Neural crest cell (in vitro differentiated cells): ENCODE measurements at regions not wholly inside any gene's neighbourhood (a gene's known extent, or its start where the extent isn't known, plus 50 kb on each side); places are given as distances from the start of the nearest gene placed in this dataset.
"Not testable (repeated sequence)": the region's sequence is repeated elsewhere in the genome, so short reads cannot be mapped to it uniquely, and the experiment has no call there.

Experiments
- DNase-seq: peaks from one replicate; pipeline ENCODE4 v3.0.0; 2021; ENCODE audit warnings: low read depth, mixed read lengths, low spot score
- H3K27ac Mint-ChIP-seq: one replicate; pipeline ENCODE4 v1.8.0; 2021; ENCODE audit warnings: mild to moderate bottlenecking, mixed read lengths; ENCODE audit not compliant: unreplicated experiment
- H3K27me3 Mint-ChIP-seq: 2 replicates; pipeline ENCODE4 v1.8.0; 2021; ENCODE audit warnings: low read depth, mild to moderate bottlenecking, mixed read lengths
- H3K36me3 Mint-ChIP-seq: 2 replicates; pipeline ENCODE4 v1.8.0; 2021; ENCODE audit warnings: low read depth, mild to moderate bottlenecking, mixed read lengths
- H3K4me1 Mint-ChIP-seq: 2 replicates; pipeline ENCODE4 v1.8.0; 2021; ENCODE audit warnings: mixed read lengths
- H3K4me3 Mint-ChIP-seq: one replicate; pipeline ENCODE4 v1.8.0; 2021; ENCODE audit warnings: mild to moderate bottlenecking, mixed read lengths
- H3K9me3 Mint-ChIP-seq: 2 replicates; pipeline ENCODE4 v1.8.0; 2021; ENCODE audit warnings: mixed read lengths
- TF ChIP-seq, protein P1 (sequence below): fragments of 200-600 bp; sonication (generic); conservative IDR thresholded peaks from 2 replicates; pipeline ENCODE4 v1.5.0; 2021; ENCODE audit warnings: antibody characterized with exemption, mild to moderate bottlenecking

DNA sequence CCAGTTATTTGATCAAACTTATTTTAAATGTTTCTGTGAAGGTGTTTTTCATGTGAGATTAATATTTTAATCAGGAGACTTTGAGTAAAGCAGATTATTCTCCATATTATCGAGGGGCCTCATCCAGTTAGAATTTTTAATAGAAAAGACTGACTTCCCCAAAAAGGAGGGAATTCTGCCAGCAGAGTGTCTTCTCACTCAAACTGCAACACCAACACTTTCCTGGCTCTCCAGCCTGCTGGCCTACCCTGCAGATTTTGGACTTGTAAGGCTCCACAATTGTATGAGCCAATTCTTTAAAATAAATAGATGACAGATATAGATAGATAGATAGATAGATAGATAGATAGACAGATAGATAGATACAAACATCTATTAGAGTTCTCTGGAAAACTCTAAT, 155.7 kb downstream of the SEC23A start:
- Mint-ChIP-seq H3K36me3 (no peaks in the 10 kb centered on the region), H3K4me1 (no peaks in the 10 kb centered on the region), H3K27ac (no peak overlapping the region), H3K9me3 (peaks cover 2% of the 10 kb centered on the region), H3K27me3 (no peaks in the 10 kb centered on the region), H3K4me3 (no peak overlapping the region)
- TF ChIP-seq, protein P1, sequence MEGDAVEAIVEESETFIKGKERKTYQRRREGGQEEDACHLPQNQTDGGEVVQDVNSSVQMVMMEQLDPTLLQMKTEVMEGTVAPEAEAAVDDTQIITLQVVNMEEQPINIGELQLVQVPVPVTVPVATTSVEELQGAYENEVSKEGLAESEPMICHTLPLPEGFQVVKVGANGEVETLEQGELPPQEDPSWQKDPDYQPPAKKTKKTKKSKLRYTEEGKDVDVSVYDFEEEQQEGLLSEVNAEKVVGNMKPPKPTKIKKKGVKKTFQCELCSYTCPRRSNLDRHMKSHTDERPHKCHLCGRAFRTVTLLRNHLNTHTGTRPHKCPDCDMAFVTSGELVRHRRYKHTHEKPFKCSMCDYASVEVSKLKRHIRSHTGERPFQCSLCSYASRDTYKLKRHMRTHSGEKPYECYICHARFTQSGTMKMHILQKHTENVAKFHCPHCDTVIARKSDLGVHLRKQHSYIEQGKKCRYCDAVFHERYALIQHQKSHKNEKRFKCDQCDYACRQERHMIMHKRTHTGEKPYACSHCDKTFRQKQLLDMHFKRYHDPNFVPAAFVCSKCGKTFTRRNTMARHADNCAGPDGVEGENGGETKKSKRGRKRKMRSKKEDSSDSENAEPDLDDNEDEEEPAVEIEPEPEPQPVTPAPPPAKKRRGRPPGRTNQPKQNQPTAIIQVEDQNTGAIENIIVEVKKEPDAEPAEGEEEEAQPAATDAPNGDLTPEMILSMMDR = no peak
- no peak for DNase-seq

- no peaks in the 10 kb centered on the region for H3K27me3 Mint-ChIP-seq
- H3K4me1 Mint-ChIP-seq = no peaks in the 10 kb centered on the region
- TF ChIP-seq, protein P1 = no peak
- H3K27ac Mint-ChIP-seq = no peak overlapping the region
- H3K9me3 Mint-ChIP-seq = peaks cover 4% of the 10 kb centered on the region
- DNase-seq = no peak
- no peak overlapping the region for H3K4me3 Mint-ChIP-seq
- no peaks in the 10 kb centered on the region for H3K36me3 Mint-ChIP-seq
Measured at GRCh38 chr14:38944691-38945090, 158.3 kb downstream of the SEC23A start.

DNA sequence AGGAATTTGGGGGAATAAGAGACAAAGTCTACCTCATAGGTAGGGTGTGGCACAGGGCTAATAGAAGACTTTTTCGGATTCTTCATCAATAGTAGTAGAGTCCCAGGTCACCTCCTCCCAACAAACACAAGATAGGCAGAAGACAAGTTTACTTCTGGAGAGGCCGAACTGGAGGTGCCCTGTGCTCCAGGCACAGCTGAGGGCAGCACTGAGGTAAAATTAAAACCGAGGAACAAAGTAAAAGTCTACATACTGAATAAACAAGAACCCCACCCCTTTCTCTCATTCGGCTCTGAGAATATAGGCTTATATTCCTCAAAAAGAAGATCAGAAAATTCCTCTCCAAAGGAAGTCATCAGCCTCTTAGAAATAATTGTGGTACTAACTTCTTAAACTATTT, 161.5 kb downstream of the SEC23A start:
- Mint-ChIP-seq H3K9me3 (peaks cover 4% of the 10 kb centered on the region), H3K4me3 (no peak overlapping the region), H3K27ac (no peak overlapping the region), H3K27me3 (no peaks in the 10 kb centered on the region), H3K36me3 (no peaks in the 10 kb centered on the region), H3K4me1 (no peaks in the 10 kb centered on the region)
- TF ChIP-seq, protein P1 = no peak
- DNase-seq = no peak

DNA sequence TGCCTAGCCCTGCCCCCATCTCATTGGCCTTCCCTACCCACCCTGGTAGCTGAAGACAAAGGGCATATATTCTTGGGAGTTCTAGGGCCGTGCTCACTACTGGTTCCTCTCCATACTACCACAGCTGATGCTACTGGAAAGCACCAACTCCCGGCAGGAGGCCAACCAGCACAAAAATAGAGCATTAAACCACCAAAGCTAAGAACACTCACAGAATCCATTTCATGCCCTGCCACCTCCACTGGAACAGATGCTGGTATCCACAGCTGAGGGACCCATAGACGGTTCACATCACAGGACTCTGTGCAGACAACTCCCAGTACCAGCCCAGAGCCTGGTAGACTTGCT, 170.4 kb downstream of the SEC23A start:
- H3K9me3 Mint-ChIP-seq, H3K36me3 Mint-ChIP-seq, H3K4me1 Mint-ChIP-seq, DNase-seq, H3K27me3 Mint-ChIP-seq, H3K4me3 Mint-ChIP-seq, H3K27ac Mint-ChIP-seq: not testable (repeated sequence)

GRCh38 chr14:38931969-38932652, 170.9 kb downstream of the SEC23A start:
- Mint-ChIP-seq H3K27me3 (no peaks in the 10 kb centered on the region), H3K4me1 (no peaks in the 10 kb centered on the region), H3K4me3 (no peak overlapping the region), H3K9me3 (no peaks in the 10 kb centered on the region), H3K27ac (peak overlapping the region; percentile 37), H3K36me3 (no peaks in the 10 kb centered on the region)
- DNase-seq = no peak
- TF ChIP-seq, protein P1 = no peak

DNA sequence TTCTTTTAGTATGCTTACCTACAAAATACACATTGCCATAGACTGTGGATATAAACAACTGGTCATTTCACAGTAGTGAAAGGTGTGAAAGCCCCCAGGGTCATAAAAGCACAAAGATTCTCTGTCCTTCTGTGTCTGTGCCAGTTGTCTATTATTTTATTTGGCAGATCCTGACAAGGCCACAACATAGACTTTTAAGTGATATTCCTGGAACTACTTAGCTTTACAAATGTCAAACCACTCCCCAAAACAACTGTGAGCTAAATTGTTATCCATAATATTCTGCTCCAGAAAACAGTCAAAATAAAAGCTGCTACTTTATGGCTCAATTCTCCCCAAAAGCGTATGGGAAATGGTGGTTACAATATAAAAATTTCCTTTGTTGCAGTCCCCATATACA, 172.1 kb downstream of the SEC23A start:
- Mint-ChIP-seq H3K27ac (no peak overlapping the region), H3K36me3 (no peaks in the 10 kb centered on the region), H3K4me3 (no peak overlapping the region), H3K4me1 (no peaks in the 10 kb centered on the region), H3K27me3 (no peaks in the 10 kb centered on the region), H3K9me3 (no peaks in the 10 kb centered on the region)
- TF ChIP-seq, protein P1 = no peak
- no peak for DNase-seq
